ENCODE measurements at regions not wholly inside any gene's neighbourhood (a gene's known extent, or its start where the extent isn't known, plus 50 kb on each side); places are given as distances from the start of the nearest gene placed in this dataset.

GRCh38 chr3:29156086-29156715 is 124.7 kb upstream of the RBMS3 start:
- TF ChIP-seq GATA2 (IDR thresholded peaks at IDR 0.05; ENCODE audit: low read depth, low read length) (no peak), GATA3 (IDR thresholded peaks at IDR 0.05; ENCODE audit: low read depth, low read length) (no peak)

DNA sequence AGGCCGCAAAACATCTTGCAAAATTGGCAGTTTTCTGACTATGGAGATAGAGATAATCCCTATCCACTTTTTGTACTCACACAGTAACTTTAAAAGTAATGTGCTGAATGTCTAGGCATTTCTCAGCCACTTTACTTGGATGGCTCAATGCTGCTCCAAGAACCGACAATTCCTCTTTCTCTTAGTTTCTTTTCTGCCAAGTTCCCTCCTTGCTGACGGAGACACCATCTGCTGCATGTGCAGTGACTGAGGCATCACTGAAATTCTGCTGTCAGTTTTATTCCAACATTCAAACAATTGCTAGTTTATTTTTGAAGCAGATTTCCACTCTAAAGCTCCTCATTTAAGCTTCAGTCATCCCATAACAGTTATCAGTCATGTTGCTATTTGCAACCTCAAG is 116.0 kb upstream of the RBMS3 start:
- TF ChIP-seq GATA2 (IDR thresholded peaks at IDR 0.05; ENCODE audit: low read depth, low read length) (no peak), GATA3 (IDR thresholded peaks at IDR 0.05; ENCODE audit: low read depth, low read length) (no peak)

DNA sequence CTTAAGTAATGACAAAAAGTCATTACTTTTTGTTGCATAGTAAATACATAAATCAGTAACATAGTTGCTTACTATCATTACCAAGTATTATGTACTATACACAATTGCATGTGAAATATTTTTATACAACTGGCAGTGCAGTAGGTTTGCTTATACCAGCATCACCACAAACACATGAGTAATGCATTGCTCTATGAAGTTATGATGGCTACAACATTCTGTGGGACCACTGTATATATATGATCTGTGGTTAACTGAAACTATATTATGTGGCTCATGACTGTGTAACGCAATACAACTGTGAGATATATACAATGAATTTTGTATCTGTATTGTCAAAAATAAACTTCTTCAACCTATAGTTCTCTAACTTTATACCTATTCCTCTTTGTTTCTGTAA is 113.7 kb upstream of the RBMS3 start:
- TF ChIP-seq GATA3 (IDR thresholded peaks at IDR 0.05; ENCODE audit: low read depth, low read length) (no peak), GATA2 (IDR thresholded peaks at IDR 0.05; ENCODE audit: low read depth, low read length) (no peak)

DNA sequence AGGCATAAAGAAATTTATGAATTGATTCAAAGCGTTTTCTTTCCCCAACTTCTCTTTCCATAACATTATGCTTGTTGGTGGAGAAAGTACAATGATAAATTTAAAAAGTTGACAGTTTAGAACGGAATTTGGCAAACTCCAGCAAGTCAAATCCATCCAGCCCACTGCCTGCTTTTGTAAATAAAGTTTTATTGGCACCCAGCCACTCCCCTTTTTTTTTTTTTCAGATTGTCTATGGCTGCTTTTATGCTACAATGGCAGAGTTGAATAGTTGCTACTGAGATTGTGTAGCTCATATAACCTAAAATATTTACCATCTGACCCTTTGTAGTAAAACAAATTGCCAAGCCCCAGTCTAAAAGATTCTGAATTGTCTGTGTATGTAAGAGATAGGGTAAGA is 112.8 kb upstream of the RBMS3 start:
- TF ChIP-seq GATA3 (IDR thresholded peaks at IDR 0.05; ENCODE audit: low read depth, low read length) = no peak
- no peak for TF ChIP-seq GATA2 (IDR thresholded peaks at IDR 0.05; ENCODE audit: low read depth, low read length)

DNA sequence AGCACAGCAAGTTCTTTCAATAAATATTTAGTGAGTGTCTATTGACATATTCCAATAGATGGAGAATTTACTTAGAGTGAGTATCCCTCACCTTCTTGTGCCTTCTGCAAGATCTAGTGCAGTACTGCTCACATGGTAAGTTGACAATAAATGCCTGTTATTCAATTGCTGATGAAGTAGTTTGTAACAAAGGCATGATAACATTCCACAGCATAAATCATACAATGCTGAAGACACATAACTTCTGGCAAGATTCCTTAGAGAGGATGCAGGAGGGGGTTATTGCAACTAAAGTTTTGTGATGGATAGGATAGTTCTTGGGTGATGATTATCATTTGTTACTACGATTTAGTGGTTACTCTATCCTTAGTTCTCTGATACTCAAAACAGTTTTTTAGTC is 112.2 kb upstream of the RBMS3 start:
- TF ChIP-seq GATA3 (IDR thresholded peaks at IDR 0.05; ENCODE audit: low read depth, low read length) (no peak), GATA2 (IDR thresholded peaks at IDR 0.05; ENCODE audit: low read depth, low read length) (no peak)

GRCh38 chr3:29169451-29169850 is 111.4 kb upstream of the RBMS3 start:
- no peak for TF ChIP-seq GATA2 (IDR thresholded peaks at IDR 0.05; ENCODE audit: low read depth, low read length)
- TF ChIP-seq GATA3 (IDR thresholded peaks at IDR 0.05; ENCODE audit: low read depth, low read length) = no peak

- TF ChIP-seq GATA2 (IDR thresholded peaks at IDR 0.05; ENCODE audit: low read depth, low read length) = no peak
- TF ChIP-seq GATA3 (IDR thresholded peaks at IDR 0.05; ENCODE audit: low read depth, low read length) = no peak
Observed at GRCh38 chr3:29171043-29171990, 109.6 kb upstream of the RBMS3 start.

GRCh38 chr3:29176501-29176900 is 104.4 kb upstream of the RBMS3 start:
- TF ChIP-seq GATA3 (IDR thresholded peaks at IDR 0.05; ENCODE audit: low read depth, low read length) = no peak
- TF ChIP-seq GATA2 (IDR thresholded peaks at IDR 0.05; ENCODE audit: low read depth, low read length) = no peak

DNA sequence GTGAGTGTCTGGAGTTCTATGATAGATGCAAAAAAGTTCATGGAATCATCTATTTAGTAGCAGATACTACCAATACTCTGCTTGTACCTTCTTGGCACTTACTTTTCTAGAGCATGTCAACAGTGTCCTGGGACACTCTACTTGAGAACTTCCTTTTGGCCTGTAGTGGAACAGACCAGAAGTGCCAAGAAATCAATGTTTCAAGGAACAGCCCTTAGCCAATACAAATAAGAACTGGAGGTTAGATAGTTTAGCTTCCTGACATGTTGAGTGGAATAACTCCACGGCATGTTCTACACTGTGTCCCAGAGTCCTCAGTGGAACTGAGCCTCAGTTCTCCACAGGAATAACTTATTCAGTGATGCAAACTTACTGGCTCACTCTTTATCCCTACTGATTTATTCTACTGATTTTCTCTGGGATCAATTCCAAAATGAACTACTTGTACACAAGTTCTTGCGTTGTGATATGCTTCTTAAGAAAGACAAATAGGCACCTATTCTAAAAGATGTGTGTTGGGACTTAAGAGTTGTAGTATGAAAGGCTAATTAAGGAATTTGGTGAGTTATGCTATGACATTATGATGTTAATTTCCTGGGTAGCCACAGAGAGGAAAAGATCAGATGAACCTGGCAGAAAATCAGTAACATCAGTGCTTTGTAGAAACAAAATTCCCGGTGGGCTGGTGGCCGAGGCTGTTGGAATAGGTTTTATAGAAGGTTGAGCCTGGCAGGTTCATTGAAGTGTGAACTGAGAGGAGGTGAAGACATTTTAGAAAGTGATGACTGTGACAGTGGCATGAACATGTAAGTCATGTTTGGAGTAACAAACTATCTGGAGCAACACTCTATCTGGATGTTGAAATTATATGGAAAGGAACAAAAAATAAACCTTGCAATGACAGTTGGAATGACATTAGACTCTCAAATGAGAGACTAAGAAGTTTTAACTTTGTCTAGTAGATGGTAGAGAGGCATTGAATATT is 101.8 kb upstream of the RBMS3 start:
- TF ChIP-seq GATA3 (IDR thresholded peaks at IDR 0.05; ENCODE audit: low read depth, low read length) = no peak
- TF ChIP-seq GATA2 (IDR thresholded peaks at IDR 0.05; ENCODE audit: low read depth, low read length) = no peak

- TF ChIP-seq GATA3 (IDR thresholded peaks at IDR 0.05; ENCODE audit: low read depth, low read length) = no peak
Observed at GRCh38 chr3:29181149-29181780, 99.6 kb upstream of the RBMS3 start.

GRCh38 chr3:29181872-29182271 is 99.0 kb upstream of the RBMS3 start:
- TF ChIP-seq GATA2 (IDR thresholded peaks at IDR 0.05; ENCODE audit: low read depth, low read length) (no peak), GATA3 (IDR thresholded peaks at IDR 0.05; ENCODE audit: low read depth, low read length) (no peak)

DNA sequence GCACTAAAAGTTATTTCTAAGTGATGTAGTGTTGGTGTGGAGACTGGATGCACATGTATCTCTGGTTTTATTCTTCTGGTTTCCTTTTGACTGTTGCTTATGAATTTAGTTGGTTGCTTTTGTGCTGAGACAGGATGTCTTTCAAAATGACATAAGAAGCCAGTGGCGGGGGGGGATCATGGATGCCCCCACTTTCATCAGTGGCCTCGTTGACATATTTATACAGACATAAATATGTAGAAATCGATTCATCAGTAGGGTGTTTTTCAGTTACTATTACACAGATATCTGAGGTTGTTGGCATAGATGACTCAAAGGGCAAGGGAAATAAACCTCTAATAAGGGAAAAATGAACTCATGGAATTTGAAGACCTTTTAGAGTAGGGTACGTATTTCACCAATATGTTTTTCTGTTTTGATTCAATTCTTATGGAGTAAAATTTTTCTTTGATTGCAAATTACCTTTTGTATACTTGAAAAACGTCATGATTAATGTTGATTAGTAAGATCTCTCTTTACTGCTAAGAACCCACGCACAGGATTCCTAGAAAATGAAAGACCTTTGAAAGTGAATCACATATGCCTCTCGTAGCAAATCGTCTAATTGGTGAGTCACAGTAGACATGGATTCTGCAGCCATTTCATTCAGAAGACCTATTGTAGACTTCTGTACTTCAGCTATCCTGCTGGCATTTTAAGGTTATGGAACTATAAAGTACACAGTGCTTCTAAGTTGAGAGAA is 97.4 kb upstream of the RBMS3 start:
- no peak for TF ChIP-seq GATA3 (IDR thresholded peaks at IDR 0.05; ENCODE audit: low read depth, low read length)
- no peak for TF ChIP-seq GATA2 (IDR thresholded peaks at IDR 0.05; ENCODE audit: low read depth, low read length)

DNA sequence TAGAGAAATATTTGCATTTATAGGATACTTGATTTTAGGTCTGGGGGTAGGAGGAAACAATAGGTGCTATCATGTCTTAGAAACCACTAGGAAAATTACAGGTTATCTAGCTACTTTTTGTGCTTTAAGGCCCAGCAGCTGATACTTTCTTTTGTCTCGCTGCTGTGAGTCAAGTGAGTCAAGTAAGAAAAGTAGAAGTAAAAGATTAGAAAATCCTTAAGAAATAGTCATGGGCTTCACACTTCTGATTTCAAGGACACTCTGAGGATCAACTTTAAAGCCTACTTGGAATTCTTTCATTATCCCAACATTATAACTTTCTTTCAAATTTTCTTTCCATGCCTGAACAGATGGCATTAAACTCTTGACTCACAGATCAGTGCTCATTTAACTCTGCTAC is 95.2 kb upstream of the RBMS3 start:
- TF ChIP-seq GATA3 (IDR thresholded peaks at IDR 0.05; ENCODE audit: low read depth, low read length) (no peak), GATA2 (IDR thresholded peaks at IDR 0.05; ENCODE audit: low read depth, low read length) (no peak)

Measured in SH-SY5Y (cell line).